Panc1 (cell line): ENCODE measurements at regions not wholly inside any gene's neighbourhood (a gene's known extent, or its start where the extent isn't known, plus 50 kb on each side); places are given as distances from the start of the nearest gene placed in this dataset.

Experiments
- ATAC-seq: fragments of 200-7000 bp; cut with Tn5 transposase; 2 replicates; pipeline ENCODE4 v1.9.1; 2020; ENCODE audit warnings: mild to moderate bottlenecking, moderate library complexity
- BruUV-seq: library from RNA; stranded (reverse); fragments of 400-500 nt; replicated peaks from 2 replicates; lab custom pipeline; 2021; lab: Mats Ljungman, UMichigan
- CTCF ChIA-PET: fragments of 300-600 bp; sonication (Branson Sonifier 250); formaldehyde crosslinking; loops from one replicate; lab custom pipeline; 2022; ENCODE audit warnings: antibody characterized with exemption; lab: Charles Lee
- POLR2A ChIA-PET: fragments of 300-600 bp; sonication (Branson Sonifier 250); formaldehyde crosslinking; loops from one replicate; lab custom pipeline; 2022; ENCODE audit warnings: antibody characterized with exemption; lab: Charles Lee
- DNase-seq: peaks from one replicate; pipeline ENCODE4 v3.0.0-alpha.2; 2010; ENCODE audit warnings: low read depth, low spot score
- H3K27ac ChIP-seq: 2 replicates; pipeline ENCODE4 v1.5.1; 2011; ENCODE audit warnings: mild to moderate bottlenecking, low read length, inconsistent platforms
- H3K27me3 ChIP-seq: fragments of 200-500 bp; sonication (Bioruptor generic); 2 replicates; pipeline ENCODE4 v1.6.0; 2014; ENCODE audit warnings: low read length, inconsistent platforms; ENCODE audit not compliant: control insufficient read depth, insufficient read depth
- H3K36me3 ChIP-seq: fragments of 200-500 bp; sonication (Bioruptor generic); 2 replicates; pipeline ENCODE4 v1.5.1; 2014; ENCODE audit warnings: inconsistent platforms, mild to moderate bottlenecking, low read length, moderate library complexity; ENCODE audit not compliant: control insufficient read depth, insufficient read depth
- H3K4me1 ChIP-seq: 2 replicates; pipeline ENCODE4 v1.5.1; 2011; ENCODE audit warnings: inconsistent platforms, mild to moderate bottlenecking, low read length, moderate library complexity; ENCODE audit not compliant: control insufficient read depth, insufficient read depth
- H3K4me3 ChIP-seq, 2 experiments: 2 replicates each; pipeline ENCODE4 v1.5.1; 2011 to 2012; ENCODE audit warnings: low read depth in 2 of 2, low read length in 2 of 2, mild to moderate bottlenecking in 2 of 2, inconsistent platforms in 1 of 2, moderate library complexity in 1 of 2
- H3K9me3 ChIP-seq: fragments of 200-500 bp; sonication (Bioruptor generic); 2 replicates; pipeline ENCODE4 v1.5.1; 2014; ENCODE audit warnings: low read depth, mild to moderate bottlenecking, inconsistent platforms, low read length, moderate library complexity; ENCODE audit not compliant: control insufficient read depth, insufficient read depth
- CTCF ChIP-seq: fragments of 450-650 bp; IDR thresholded peaks from 2 replicates; pipeline ENCODE4 v1.5.1; 2017; ENCODE audit warnings: mild to moderate bottlenecking
- POLR2AphosphoS5 ChIP-seq: IDR thresholded peaks from 2 replicates; pipeline ENCODE4 v1.6.1; 2012; ENCODE audit warnings: mild to moderate bottlenecking, low read depth, low read length, moderate library complexity
- REST ChIP-seq, 2 experiments: IDR thresholded peaks; 2 replicates each; pipeline ENCODE4 v1.6.1; 2011 to 2012; ENCODE audit warnings: low read depth in 2 of 2, control low read depth in 1 of 2, low read length in 1 of 2, mild to moderate bottlenecking in 1 of 2, moderate library complexity in 1 of 2; ENCODE audit not compliant: insufficient read depth in 1 of 2
- SIN3A ChIP-seq: IDR thresholded peaks from 2 replicates; pipeline ENCODE4 v1.6.1; 2012; ENCODE audit warnings: low read depth, mild to moderate bottlenecking, low read length, moderate library complexity, borderline replicate concordance; ENCODE audit not compliant: insufficient read depth
- TCF7L2 ChIP-seq: IDR thresholded peaks from 2 replicates; pipeline ENCODE4 v1.6.1; 2011; ENCODE audit warnings: mild to moderate bottlenecking, low read depth, low read length, inconsistent platforms
- in situ Hi-C: cut with HindIII; loops from 2 replicates; pipeline ENCODE4 v1.10.0; 2016; ENCODE audit warnings: low sequenced_read_pairs, low pct_unique_long_range_greater_than_20kb
- intact Hi-C: fragments of 100-400 bp; cut with micrococcal nuclease; formaldehyde crosslinking; loops from one replicate; pipeline ENCODE4 v1.10.0; 2022; ENCODE audit not compliant: unreplicated experiment

DNA sequence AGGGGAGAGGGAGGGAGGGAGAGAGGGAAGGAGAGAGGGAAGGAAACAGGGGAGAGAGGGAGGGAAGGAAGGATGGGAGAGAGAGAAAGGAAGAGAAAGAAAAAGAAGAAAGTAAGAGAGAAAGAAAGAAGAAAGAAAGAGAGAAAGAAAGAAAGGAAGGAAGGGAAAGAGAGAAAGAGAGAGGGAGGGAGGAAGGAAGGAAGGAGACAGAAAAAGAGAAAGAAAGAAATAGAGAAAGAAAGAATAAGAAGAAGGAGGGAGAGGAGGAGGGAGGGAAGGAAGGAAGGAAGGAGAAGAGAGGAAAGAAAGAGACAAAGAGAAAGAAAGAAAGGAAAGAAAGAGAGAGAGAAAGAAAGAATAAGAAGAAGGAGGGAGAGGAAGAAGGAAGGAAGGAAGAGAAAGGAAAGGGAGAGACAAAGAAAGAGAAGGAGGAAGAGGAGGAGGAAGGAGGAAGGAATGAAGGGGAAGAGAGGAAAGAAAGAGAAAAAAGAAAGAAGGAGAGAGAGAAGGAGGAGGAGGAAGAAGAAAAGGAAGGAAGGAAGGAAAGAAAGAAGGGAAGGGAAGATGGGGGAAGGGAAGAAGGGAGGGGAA, 189.6 kb downstream of the PARM1 start:
- BruUV-seq: no TSS peak
- in situ Hi-C loops: no loop called here

DNA sequence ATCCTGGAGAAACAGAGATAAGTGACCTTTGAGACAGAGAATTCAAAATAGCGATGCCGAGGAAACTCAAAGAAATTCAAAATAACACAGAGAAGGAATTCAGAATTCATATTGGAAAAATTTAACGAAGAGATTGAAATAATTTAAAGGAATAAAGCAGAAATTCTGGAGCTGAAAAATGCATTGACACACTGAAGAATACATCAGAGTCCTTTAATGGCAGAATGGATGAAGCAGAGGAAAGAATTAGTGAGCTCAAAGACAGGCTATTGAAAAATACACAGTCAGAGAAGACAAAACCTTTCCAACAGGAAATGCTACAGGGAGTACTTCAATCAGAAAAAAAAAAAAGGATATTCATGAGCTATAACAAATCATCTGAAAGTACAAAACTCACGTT, 185.8 kb downstream of the PARM1 start:
- TF ChIP-seq CTCF: no peak
- TF ChIP-seq POLR2AphosphoS5: no peak
- TF ChIP-seq SIN3A: no peak
- TF ChIP-seq TCF7L2: no peak
- TF ChIP-seq REST (IDR thresholded peaks at IDR 0.05; ENCODE audit: insufficient read depth in 1 of 2, low read depth in 2 of 2, low read length in 1 of 2): no peak
- Histone ChIP-seq H3K36me3 (no peaks in the 10 kb centered on the region), H3K4me3 (no peak overlapping the region), H3K27ac (no peak overlapping the region), H3K9me3 (no peaks in the 10 kb centered on the region), H3K4me1 (no peaks in the 10 kb centered on the region), H3K27me3 (no peaks in the 10 kb centered on the region)
- DNase-seq (no peak), ATAC-seq (no peak)
- intact Hi-C loops (no loop called here), in situ Hi-C loops (no loop called here)
- POLR2A ChIA-PET: no interaction called here
- CTCF ChIA-PET: no interaction called here
- no TSS peak for BruUV-seq

More for the DNA sequence above, 189.6 kb downstream of the PARM1 start:
- no peak for TF ChIP-seq CTCF
- no peak for TF ChIP-seq REST (IDR thresholded peaks at IDR 0.05; ENCODE audit: insufficient read depth in 1 of 2, low read depth in 2 of 2, low read length in 1 of 2)
- no peak for TF ChIP-seq TCF7L2
- no peak for TF ChIP-seq POLR2AphosphoS5
- TF ChIP-seq SIN3A: no peak
- no peaks in the 10 kb centered on the region for H3K27me3 ChIP-seq
- CTCF ChIA-PET: no interaction called here
- H3K4me1 ChIP-seq: no peaks in the 10 kb centered on the region
- POLR2A ChIA-PET: no interaction called here
- DNase-seq: no peak
- no peaks in the 10 kb centered on the region for H3K36me3 ChIP-seq
- intact Hi-C loops: no loop called here
- no peak overlapping the region for H3K4me3 ChIP-seq
- no peak for ATAC-seq
- H3K9me3 ChIP-seq: no peaks in the 10 kb centered on the region
- H3K27ac ChIP-seq: no peak overlapping the region
